ENCODE measurements at regions not wholly inside any gene's neighbourhood (a gene's known extent, or its start where the extent isn't known, plus 50 kb on each side); places are given as distances from the start of the nearest gene placed in this dataset.

GRCh38 chr10:28072573-28072972 is 73.7 kb upstream of the ODAD2 start:
- no peak overlapping the region for H3K27ac ChIP-seq
- no peak for TF ChIP-seq ZFX (IDR thresholded peaks at IDR 0.05)
- no peak for TF ChIP-seq CTCF (conservative IDR thresholded peaks at IDR 0.05)

- H3K27ac ChIP-seq, result no peak overlapping the region
- TF ChIP-seq CTCF (conservative IDR thresholded peaks at IDR 0.05) (no peak), ZFX (IDR thresholded peaks at IDR 0.05) (no peak)
These were observed 61.2 kb upstream of the ODAD2 start for GRCh38 chr10:28060031-28060607.

- TF ChIP-seq ZFX (IDR thresholded peaks at IDR 0.05), result no peak
- no peak for TF ChIP-seq CTCF (conservative IDR thresholded peaks at IDR 0.05)
- H3K27ac ChIP-seq, result no peak overlapping the region
These were observed 59.9 kb upstream of the ODAD2 start for GRCh38 chr10:28058746-28059145.

GRCh38 chr10:28054228-28054860 is 55.5 kb upstream of the ODAD2 start:
- TF ChIP-seq ZFX (IDR thresholded peaks at IDR 0.05), result no peak
- no peak for TF ChIP-seq CTCF (conservative IDR thresholded peaks at IDR 0.05)

GRCh38 chr10:28049286-28049685 is 50.4 kb upstream of the ODAD2 start:
- no peak for TF ChIP-seq ZFX (IDR thresholded peaks at IDR 0.05)
- TF ChIP-seq CTCF (conservative IDR thresholded peaks at IDR 0.05), result no peak
- no peak overlapping the region for H3K27ac ChIP-seq

More at GRCh38 chr10:28054228-28054860, 55.5 kb upstream of the ODAD2 start:
- no peak overlapping the region for H3K27ac ChIP-seq
